Epithelial cell of prostate (primary cell): ENCODE measurements at regions not wholly inside any gene's neighbourhood (a gene's known extent, or its start where the extent isn't known, plus 50 kb on each side); places are given as distances from the start of the nearest gene placed in this dataset.
"Not testable (repeated sequence)": the region's sequence is repeated elsewhere in the genome, so short reads cannot be mapped to it uniquely, and the experiment has no call there.

Source experiments
- DNase-seq: peaks from one replicate; pipeline ENCODE4 v3.0.0-alpha.2; 2011; ENCODE audit warnings: low read depth, low spot score
- H3K27ac ChIP-seq: fragments of 450-650 bp; 2 replicates; pipeline ENCODE4 v1.5.1; 2017; ENCODE audit warnings: mild to moderate bottlenecking

- DNase-seq: no peak
- no peak overlapping the region for H3K27ac ChIP-seq
These were observed 572.9 kb upstream of the SOX9 start for GRCh38 chr17:71547904-71548303.

- no peak for DNase-seq
- H3K27ac ChIP-seq: no peak overlapping the region
These were observed 572.2 kb upstream of the SOX9 start for GRCh38 chr17:71548540-71549190.

GRCh38 chr17:71550675-71551074, 570.1 kb upstream of the SOX9 start:
- no peak overlapping the region for H3K27ac ChIP-seq
- no peak for DNase-seq

GRCh38 chr17:71553381-71553780, 567.4 kb upstream of the SOX9 start:
- DNase-seq: no peak
- no peak overlapping the region for H3K27ac ChIP-seq

GRCh38 chr17:71558901-71559300, 561.9 kb upstream of the SOX9 start:
- no peak overlapping the region for H3K27ac ChIP-seq
- no peak for DNase-seq

GRCh38 chr17:71572343-71572742, 548.5 kb upstream of the SOX9 start:
- H3K27ac ChIP-seq: peak overlapping the region; percentile 65
- peak; percentile 22 for DNase-seq

GRCh38 chr17:71578446-71578845, 542.4 kb upstream of the SOX9 start:
- H3K27ac ChIP-seq: no peak overlapping the region
- DNase-seq: no peak

- peak; percentile 26 for DNase-seq
- peak overlapping the region; percentile 23 for H3K27ac ChIP-seq
These were observed 540.6 kb upstream of the SOX9 start for GRCh38 chr17:71580220-71580619.

- DNase-seq: no peak
These were observed 535.3 kb upstream of the SOX9 start for GRCh38 chr17:71585540-71585939.

GRCh38 chr17:71592431-71592830, 528.4 kb upstream of the SOX9 start:
- no peak overlapping the region for H3K27ac ChIP-seq
- no peak for DNase-seq

More at GRCh38 chr17:71585540-71585939, 535.3 kb upstream of the SOX9 start:
- H3K27ac ChIP-seq: no peak overlapping the region

GRCh38 chr17:71593078-71593477, 527.7 kb upstream of the SOX9 start:
- H3K27ac ChIP-seq: no peak overlapping the region
- DNase-seq: no peak

GRCh38 chr17:71599583-71599982, 521.2 kb upstream of the SOX9 start:
- H3K27ac ChIP-seq, DNase-seq: not testable (repeated sequence)

GRCh38 chr17:71600137-71600789, 520.6 kb upstream of the SOX9 start:
- no peak overlapping the region for H3K27ac ChIP-seq
- no peak for DNase-seq

- no peak overlapping the region for H3K27ac ChIP-seq
- no peak for DNase-seq
These were observed 518.8 kb upstream of the SOX9 start for GRCh38 chr17:71601894-71602504.

GRCh38 chr17:71613996-71614395, 506.8 kb upstream of the SOX9 start:
- no peak for DNase-seq
- H3K27ac ChIP-seq: no peak overlapping the region

GRCh38 chr17:71615820-71616219, 505.0 kb upstream of the SOX9 start:
- DNase-seq: no peak
- H3K27ac ChIP-seq: no peak overlapping the region

GRCh38 chr17:71617767-71618166, 503.1 kb upstream of the SOX9 start:
- not testable (repeated sequence) for DNase-seq, H3K27ac ChIP-seq

GRCh38 chr17:71625330-71625729, 495.5 kb upstream of the SOX9 start:
- no peak overlapping the region for H3K27ac ChIP-seq
- no peak for DNase-seq

- no peak overlapping the region for H3K27ac ChIP-seq
- DNase-seq: no peak
These were observed 492.5 kb upstream of the SOX9 start for GRCh38 chr17:71628306-71628705.

- no peak for DNase-seq
- H3K27ac ChIP-seq: peak overlapping the region; percentile 90
These were observed 489.3 kb upstream of the SOX9 start for GRCh38 chr17:71631483-71631882.

- peak overlapping the region; percentile 90 for H3K27ac ChIP-seq
- DNase-seq: no peak
These were observed 488.5 kb upstream of the SOX9 start for GRCh38 chr17:71632328-71632727.
